ENCODE measurements at regions not wholly inside any gene's neighbourhood (a gene's known extent, or its start where the extent isn't known, plus 50 kb on each side); places are given as distances from the start of the nearest gene placed in this dataset.

GRCh38 chr6:9851006-9851405 lies 563.9 kb downstream of the TFAP2A start:
- Histone ChIP-seq H3K14ac (replicated peaks; ENCODE audit: low read depth, low read length) (no peak overlapping the region), H2BK120ac (ENCODE audit: low read depth, low read length) (no peak overlapping the region), H4K20me1 (ENCODE audit: insufficient read depth, low read length) (no peaks in the 10 kb centered on the region), H3K56ac (ENCODE audit: extremely low read depth, insufficient read depth, low read length) (no peak overlapping the region), H2BK5ac (ENCODE audit: low read depth, low read length, poor library complexity, severe bottlenecking) (no peak overlapping the region), H4K91ac (ENCODE audit: insufficient read depth, low read depth, low read length) (no peak overlapping the region), H4K5ac (ENCODE audit: low read depth, low read length) (no peak overlapping the region), H3K27ac (ENCODE audit: insufficient read depth, low read length) (no peak overlapping the region), H2BK15ac (ENCODE audit: low read depth, low read length) (no peak overlapping the region), H3K9me3 (ENCODE audit: control insufficient read depth, insufficient read depth, low read length) (peaks cover 18% of the 10 kb centered on the region), H2AFZ (replicated peaks; ENCODE audit: low read length, poor library complexity) (no peak overlapping the region), H4K8ac (ENCODE audit: low read depth in 2 of 2, low read length in 2 of 2) (no peak overlapping the region), H2AK5ac (ENCODE audit: low read depth, low read length) (no peak overlapping the region), H3K4me1 (ENCODE audit: control insufficient read depth, insufficient read depth, low read length) (no peaks in the 10 kb centered on the region), H3K4ac (ENCODE audit: low read depth, low read length) (no peak overlapping the region), H3K9ac (ENCODE audit: low read depth, low read length) (no peak overlapping the region), H3K36me3 (ENCODE audit: control insufficient read depth, insufficient read depth, low read length) (no peaks in the 10 kb centered on the region), H2BK20ac (ENCODE audit: low read depth, low read length) (no peak overlapping the region), H3K27me3 (ENCODE audit: control insufficient read depth, insufficient read depth, low read length) (no peaks in the 10 kb centered on the region), H3K9me1 (ENCODE audit: insufficient read depth, low read length) (no peaks in the 10 kb centered on the region), H3K18ac (ENCODE audit: low read depth, low read length) (no peak overlapping the region), H3K4me3 (ENCODE audit: insufficient read depth, low read depth, low read length) (no peak overlapping the region), H3K23ac (ENCODE audit: low read depth, low read length) (no peak overlapping the region), H2AK9ac (replicated peaks; ENCODE audit: low read depth, low read length, poor library complexity) (no peak overlapping the region), H3K79me1 (ENCODE audit: low read depth in 1 of 2, low read length in 2 of 2) (no peaks in the 10 kb centered on the region), H3K4me2 (ENCODE audit: low read depth, low read length) (no peak overlapping the region)
- no TSS peak for BruUV-seq (replicated peaks)
- no peak for DNase-seq
- ATAC-seq (ENCODE audit: low read depth): no peak
- CTCF ChIA-PET: no interaction called here
- 0% methylated on average over 1 of the region's 2 CpGs; no CpG with 5 or more reads in 1 of the 2 experiments for WGBS, 2 experiments (ENCODE audit: extremely low coverage in 2 of 2, insufficient read length in 1 of 2)
- in situ Hi-C loops (cut with MboI; ENCODE audit: low sequenced_read_pairs): no loop called here
- dilution Hi-C loops (cut with HindIII; ENCODE audit: low sequenced_read_pairs, unreplicated experiment): no loop called here
- intact Hi-C loops (cut with micrococcal nuclease): no loop called here
- TF ChIP-seq CHD1 (IDR thresholded peaks at IDR 0.05; ENCODE audit: low read depth, low read length) (no peak), POLR2A (IDR thresholded peaks at IDR 0.05; ENCODE audit: low read depth, low read length) (no peak), FOS (IDR thresholded peaks at IDR 0.05; ENCODE audit: low read depth, low read length) (no peak), ELK1 (IDR thresholded peaks at IDR 0.05; ENCODE audit: borderline replicate concordance, low read depth, low read length) (no peak), SMC3 (IDR thresholded peaks at IDR 0.05; ENCODE audit: low read depth, low read length) (no peak), MAZ (IDR thresholded peaks at IDR 0.05; ENCODE audit: borderline replicate concordance, low read depth, low read length) (no peak)
- POLR2A ChIA-PET (ENCODE audit: unreplicated experiment): no interaction called here
